Myocyte (in vitro differentiated cells): ENCODE measurements at regions not wholly inside any gene's neighbourhood (a gene's known extent, or its start where the extent isn't known, plus 50 kb on each side); places are given as distances from the start of the nearest gene placed in this dataset.

ENCODE experiments used
- DNase-seq: peaks from one replicate; pipeline ENCODE4 v3.0.0-alpha.2; 2012; ENCODE audit warnings: low read depth

DNA sequence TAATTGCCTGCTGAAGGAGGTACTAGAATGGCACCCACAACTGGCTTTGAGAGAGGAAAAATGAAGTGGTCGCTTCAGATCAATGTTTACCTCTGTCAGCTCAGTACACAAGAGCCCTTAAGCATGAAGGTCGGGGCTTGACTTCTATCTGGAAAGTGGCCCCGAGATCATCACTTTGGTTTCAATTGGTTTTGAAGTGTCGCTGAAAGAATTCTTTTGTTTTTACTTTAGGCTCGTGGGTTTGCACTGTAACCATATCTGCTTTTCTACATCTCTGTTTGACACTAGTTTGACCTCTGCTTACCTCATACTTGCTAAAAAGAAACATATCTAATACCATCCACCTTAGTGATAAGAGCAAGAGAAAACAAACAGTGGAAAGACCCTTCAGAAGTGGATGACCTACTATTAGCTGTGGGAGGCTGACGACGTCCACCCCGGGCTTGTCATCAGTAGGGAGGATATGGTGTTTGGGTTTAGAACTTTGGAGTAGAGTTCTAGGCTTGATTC, 361.8 kb downstream of the GATA3 start:
- DNase-seq, result no peak

DNA sequence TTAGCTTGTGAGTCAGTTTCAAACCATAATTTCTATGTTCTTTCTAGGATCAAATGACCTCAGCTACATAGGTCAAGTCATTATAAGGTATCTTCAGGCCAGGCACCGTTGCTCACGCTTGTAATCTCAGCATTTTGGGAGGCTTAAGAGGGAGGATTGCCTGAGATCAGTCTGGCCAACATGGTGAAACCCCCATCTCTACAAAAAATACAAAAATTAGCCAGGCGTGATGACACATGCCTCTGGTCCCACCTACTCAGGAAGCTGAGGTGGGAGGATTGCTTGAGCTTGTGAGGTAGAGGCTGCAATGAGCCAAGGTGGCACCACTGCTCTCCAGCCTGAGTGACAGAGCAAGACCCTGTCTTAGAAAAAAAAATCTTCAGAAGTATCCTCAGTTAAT, 362.3 kb downstream of the GATA3 start:
- DNase-seq, result no peak

DNA sequence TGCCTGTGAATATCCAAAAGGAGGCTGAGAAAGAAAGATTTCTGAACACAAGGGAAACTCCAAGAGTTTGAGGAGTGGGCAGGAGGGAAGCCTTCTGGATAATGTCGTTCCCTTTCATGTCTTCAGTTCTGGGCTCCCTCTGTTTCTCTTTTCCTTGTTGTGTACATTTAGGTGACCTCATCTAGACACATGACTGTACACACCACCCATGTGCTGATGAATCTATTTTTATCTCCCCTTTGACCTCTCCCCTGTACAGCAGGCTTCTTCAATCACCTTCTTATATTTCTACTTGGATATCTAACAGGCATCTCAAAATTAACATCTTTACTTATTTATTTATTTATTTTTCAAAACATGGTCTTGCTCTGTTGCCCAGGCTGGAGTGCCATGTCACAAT, 363.1 kb downstream of the GATA3 start:
- no peak for DNase-seq

DNA sequence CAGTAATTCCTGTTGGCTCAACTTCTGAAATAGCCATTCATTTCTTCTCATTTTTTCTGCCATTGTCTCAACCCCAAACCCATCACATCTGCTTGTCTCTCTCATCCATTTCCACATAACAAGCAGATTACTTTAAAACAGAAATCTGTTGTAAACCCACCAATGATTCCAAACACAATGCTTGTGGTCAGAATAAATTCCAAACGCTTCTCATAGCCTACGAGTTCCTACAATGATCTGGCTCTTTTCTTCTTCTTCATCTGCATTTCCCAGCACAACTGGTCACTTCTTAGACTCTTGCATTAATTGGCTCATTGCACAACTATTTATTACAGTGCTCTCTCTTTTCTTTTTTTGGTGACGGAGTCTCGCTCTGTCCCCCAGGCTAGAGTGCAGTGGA, 364.1 kb downstream of the GATA3 start:
- no peak for DNase-seq

DNA sequence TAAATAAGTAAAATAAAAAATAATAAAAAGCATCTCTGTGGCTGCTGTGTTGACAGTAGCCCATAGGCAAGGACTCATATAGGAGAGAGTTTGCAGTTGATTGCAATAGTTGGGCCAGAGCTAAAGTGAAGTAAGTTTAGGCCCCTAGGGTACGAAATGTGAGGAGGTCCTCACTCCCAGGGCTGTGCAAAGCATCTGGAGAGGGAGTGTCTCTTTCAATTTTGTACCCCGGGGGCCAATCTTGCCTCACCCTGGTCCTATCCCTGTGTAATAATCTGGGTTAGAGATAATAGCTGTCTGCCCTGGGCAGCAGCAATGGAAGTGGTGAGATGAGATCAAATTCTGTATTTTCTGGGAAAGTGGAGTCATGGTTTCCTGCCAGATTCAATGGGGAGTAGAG, 365.7 kb downstream of the GATA3 start:
- DNase-seq, result no peak

DNA sequence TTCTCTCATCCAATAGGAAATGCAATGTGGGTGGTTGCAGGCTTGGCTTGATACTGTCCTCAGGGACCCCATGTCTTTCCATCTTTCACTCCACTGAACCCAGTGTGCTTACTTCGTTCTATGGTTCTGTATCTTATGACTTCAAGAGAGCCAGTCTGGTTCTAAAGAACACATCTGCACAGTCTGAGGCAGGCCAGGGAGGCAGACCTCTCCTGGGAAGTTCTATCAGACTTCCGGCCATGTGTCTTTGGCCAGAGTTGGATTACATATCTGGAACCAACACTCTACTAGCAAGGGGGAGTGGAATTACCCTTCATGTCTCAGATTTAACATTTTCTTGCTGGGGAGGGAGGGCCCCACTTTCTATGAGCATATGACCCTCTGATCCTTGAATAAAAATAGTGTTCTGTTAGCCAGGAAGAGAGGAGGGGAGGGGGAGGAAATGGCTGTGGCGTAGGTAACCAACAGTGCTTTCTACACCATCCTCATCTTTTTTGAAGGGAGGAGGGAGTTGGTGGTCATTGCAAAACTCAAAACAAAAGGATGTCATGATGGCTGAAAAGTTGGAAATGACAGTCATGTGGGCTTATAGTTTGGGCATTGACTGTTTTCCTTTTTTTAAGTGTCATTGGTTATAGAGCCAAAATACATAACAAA, 370.2 kb downstream of the GATA3 start:
- DNase-seq, result no peak

DNA sequence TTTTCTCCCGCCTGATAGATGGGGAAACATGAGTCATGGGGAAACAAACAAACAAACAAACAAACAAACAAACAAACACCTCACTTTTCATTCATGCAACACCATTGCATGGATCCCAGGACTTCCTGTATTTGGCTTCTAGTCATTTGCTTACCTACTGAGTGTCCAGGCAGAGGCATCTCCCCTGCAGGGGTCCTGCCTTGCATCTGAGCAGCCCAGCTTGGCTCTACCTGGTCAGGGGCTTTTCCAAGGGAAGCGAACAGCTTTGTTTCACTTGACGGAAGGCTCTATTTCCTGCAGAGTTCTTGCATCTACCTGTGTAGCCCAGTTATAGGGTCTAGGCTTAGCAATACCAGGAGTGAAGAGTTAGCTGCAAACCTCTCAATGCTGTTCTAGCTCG, 374.2 kb downstream of the GATA3 start:
- DNase-seq, result no peak

DNA sequence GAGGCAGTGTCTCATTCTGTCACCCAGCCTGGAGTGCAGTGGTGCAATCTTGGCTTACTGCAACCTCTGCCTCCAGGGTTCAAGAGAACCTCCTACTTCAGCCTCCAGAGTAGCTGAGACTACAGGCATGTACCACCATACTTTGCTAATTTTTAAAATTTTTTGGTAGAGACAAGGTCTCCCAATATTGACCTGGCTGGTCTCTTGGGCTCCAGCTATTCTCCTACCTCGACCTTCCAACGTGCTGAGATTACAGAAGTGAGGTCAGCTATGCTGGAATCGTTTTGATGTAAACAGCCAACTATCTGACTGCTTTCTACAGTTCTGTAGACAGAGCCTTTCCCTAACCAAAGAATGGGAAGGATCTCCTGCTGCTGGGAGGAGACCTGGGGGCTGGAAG, 375.8 kb downstream of the GATA3 start:
- no peak for DNase-seq

DNA sequence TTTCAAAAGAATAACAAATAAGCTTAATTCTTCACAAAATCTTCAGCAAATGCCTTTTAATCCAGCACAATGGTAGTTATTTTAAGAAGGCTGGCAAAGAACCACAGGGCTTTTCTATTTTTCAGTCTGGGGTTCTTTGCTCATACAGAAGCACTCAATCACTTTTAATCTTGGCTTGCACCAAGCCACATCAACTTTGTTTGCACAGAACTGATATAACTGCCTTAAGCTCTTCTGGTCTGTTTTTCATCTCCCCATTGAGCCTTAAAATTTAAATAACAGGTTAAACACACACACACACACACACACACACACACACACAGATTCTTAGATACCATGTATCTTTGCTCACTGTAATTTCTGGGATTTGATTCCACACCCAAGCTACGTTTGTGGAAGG, 377.0 kb downstream of the GATA3 start:
- no peak for DNase-seq

DNA sequence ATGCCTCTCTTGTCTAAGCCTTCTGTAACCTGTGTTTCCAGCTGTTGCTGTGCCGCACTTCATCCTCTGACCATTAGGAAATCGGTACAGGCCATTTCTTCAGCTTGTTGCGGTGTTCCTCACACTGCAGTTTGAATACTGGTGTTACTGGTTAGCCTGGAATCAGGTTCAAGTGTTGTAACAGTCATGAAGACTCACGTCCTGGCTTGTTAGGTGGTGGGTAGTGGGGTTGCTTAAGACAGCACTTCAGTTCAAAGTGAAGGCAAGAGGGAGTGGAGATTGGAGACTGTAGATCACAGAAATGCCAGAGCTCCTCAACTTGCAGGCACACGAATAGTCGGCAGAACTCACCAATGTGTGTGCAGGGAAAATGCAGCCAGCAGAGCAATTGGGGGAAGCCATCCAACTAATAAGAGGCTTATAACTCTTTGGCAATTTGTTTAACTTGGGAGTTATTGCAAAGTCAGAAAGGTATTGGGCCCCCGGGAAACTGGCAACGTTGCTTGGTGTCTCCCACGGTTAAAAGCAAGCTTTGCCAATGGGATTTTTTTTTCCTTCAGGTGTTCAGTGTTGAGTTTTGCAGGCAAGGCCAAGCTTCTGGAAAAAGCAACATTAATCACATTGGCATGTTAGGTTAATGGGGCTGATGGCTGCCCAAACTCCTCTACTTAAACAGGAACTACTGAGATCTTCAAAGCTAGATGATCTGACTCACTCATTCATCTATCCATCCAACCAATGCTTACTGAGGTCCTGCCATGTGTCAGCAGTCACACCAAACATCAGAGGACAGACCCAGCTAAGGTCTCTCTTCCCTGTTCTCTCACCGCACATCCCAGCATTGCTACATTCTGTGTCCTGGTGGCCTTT, 380.9 kb downstream of the GATA3 start:
- no peak for DNase-seq

DNA sequence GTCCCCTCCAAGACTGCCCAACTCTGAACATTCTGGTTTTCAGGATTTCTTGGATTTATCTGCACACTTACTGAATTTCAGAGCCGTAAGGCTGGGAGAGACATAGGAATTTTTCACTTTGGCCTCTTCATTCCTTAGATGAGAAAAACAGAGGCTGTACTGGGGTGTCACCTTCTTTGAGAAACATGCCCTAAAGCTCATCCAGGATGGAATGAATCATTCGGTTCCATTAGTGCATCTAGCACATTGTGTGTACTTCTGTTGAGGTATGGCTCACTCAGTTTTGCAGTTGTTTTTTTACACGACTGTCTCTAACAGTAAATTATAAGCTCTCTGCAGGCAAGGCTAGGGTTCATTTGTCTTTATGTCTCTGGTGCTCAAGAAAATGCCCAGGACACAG, 383.4 kb downstream of the GATA3 start:
- no peak for DNase-seq

DNA sequence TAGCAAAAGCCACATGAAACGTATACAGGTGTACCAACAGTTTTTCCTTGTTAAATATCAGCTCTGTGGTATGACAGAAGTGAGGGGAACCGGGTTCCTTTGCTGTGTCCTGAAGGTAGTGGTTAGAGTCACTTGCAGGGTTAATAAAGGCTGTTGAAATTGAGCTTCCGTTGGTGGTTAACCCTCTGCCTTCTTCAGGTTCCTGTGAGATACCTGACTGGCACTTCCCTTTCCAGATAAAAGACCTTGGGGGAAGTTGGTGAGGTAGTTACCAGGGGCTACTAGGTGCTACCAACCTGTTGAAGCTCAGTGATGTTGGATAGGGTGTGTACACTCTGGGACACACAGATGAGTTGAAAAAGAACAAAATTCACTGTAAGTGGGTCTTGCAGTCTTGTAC, 384.1 kb downstream of the GATA3 start:
- DNase-seq, result no peak

DNA sequence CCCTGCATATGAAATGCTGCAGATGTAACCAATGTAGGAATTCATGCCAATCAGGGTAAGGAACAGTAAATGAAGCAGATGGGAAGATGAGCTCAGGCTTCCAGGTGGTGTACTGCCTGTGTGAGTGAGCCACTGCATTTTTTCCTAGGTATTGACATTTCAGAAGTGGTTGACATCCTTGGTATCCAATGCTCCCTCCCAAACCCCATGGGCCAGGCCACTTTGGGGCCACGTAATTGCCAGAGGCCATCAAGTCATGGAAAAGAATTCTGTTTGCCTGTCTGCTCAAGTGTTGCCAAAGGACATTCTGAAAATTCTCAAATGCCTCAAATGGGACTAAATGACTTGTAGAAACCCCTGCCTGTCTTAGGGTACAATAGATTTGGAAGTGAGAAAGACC, 384.6 kb downstream of the GATA3 start:
- DNase-seq, result no peak

DNA sequence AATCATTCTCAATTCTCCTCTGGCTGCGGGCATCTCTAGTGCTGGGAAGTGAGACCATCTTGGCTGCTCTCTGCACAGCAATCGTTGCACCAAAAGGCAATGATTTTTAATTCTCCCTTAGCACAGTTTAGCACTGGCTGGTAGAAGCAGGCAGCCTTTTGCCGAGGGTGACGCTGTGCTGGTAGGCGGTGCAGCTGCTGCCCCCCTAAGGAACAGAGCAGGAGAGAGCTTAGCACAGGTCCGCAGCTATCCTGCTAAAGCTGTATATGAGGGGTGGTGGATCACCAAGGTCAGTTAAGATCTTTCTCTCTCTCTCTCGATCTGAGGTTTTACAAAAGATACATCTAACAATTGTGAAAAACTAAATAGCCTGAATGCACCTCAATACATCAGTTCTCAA, 390.1 kb downstream of the GATA3 start:
- no peak for DNase-seq

DNA sequence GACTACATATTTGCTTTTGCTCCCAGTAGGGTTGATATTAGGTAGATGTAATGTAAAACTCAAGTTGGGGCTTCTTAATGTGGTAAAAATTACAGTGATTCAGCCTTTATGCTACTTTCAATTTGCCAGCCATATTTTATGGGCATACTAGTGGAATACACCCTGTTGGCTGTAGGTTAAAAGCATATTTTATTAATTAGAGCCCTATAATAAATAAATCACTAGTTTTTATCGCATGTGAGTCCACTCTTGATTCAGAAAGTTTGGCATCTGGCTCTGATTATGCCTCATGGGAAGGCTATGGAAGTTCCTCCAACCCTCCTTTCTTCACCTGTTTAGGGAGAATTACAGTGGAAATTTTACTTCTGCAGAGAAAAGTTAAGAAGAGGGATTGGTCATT, 390.9 kb downstream of the GATA3 start:
- no peak for DNase-seq

DNA sequence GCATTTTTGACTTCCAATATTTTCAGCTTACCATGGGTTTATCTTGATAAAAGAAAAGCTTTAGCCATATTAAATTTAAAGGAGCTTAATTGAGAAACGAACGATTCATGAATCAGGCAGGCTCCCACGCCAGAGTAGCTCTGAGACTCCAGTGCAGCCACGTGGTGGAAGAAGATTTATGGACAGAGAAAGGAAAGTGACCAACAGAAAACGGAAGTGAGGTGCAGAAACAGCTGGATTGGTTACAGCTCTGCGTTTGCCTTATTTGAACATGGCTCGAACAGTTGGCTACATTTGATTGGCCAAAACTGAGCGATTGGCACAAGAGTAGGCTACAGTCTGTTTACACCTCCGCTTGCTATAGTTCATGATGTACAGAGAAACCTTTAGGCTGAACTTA, 395.4 kb downstream of the GATA3 start:
- DNase-seq, result no peak

DNA sequence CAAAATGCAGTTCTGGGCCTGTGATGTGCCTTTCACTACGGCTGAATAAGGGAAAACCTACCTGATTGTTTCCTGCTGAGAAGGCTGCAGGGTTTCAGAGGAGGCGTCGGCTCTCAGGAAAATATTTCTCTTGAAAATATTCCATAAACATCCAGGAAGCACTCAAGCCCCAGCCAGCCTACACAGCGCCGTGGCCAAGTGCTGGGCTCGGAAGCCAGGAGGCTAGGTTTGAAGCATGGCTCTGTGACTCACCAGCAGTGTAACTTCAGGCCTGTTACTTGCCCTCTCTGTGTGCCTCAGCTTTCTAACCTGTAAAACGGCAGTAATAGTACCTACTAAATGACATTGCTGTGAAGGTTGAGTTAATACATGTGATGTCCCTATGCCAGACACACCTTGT, 399.1 kb downstream of the GATA3 start:
- no peak for DNase-seq

DNA sequence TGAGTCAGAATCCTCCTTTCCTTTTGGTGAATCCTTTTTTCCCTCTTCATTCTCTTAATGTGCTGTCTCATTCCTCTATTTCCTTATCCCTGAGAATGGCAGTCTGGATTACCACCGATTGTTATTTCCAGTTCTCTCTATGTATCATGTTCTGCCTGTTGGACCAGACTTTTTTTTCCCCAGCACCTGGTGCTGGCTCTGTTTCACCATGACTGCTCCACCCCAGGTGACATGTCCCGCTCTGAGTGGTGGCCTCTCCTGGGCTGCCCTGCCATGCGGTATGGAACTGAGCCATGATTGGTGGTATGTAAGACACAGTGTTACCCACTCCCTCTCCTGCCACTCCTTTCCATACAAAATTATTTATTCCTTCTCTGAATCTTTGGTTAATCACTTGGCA, 399.9 kb downstream of the GATA3 start:
- DNase-seq, result no peak

DNA sequence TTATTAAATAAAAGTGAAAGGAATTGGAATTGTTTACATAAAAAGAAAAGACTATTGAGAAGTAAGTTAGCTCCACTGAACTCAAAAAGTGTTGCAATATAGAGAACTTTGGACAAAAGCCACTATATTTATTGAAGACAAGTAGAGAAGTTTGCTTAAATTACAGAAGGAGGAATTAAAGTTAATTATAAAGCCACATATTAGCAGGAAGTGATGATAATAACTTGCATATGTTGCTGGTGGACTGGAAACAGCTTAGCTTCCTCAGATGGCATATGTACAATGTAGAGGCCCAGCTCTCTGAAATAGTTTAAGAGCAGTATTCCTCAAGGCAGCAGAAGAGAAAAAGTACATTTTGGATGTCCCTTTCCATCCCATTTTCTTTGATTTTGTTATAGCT, 400.7 kb downstream of the GATA3 start:
- DNase-seq, result no peak

DNA sequence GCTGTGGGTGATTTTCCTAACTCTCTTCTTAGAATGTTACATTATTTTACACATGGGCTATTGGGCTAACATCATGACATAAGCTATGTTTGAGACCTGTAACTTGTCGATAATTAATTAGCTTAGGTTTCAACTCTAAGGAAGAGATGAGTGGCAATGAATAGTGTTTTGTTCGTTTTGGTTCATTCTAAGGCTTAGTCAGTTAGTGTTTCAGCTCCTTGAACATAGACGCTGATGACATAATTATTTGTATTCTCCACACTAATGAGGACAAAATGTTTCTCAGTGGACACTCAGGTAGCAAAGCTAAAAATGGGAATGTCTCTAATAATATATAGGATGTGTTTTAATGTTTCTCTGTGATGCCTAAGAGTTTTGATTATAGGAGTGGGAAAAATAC, 401.9 kb downstream of the GATA3 start:
- no peak for DNase-seq

DNA sequence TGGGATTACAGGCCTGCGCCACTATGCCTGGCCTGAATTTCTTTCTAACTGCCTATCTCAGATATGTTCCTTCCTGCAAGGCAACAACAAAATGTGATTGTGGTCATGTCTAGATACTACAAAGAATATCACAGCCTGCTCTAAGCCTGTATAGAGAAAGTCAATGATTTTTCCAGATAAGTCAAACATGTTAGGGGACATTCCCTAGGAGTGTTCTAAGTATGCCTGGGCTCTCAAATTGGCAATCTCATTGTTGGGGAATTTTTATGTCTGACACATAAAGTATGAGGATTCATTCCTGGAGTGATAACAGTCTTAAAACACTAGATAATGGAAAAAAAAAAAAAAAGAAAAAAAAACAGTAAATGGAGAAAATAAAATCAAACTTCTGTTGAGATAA, 406.1 kb downstream of the GATA3 start:
- no peak for DNase-seq

DNA sequence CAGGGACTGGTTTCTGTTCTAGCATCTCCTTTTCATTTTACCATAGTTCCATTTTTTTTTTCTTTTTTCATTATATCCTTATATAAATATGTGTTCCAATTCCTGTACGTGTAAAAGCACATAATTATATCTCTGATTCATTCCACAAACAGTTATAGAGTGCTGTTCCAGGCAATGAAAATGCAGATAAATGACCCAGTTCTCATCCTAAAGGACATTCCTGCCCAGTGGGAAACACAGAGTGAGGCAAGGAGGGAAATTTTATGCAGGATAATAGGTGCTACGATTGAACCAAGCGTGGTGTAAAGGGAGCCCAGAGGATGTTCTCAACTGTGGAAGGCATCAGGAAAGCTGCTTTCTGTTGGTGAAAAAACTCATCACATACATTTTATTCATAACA, 408.1 kb downstream of the GATA3 start:
- no peak for DNase-seq

DNA sequence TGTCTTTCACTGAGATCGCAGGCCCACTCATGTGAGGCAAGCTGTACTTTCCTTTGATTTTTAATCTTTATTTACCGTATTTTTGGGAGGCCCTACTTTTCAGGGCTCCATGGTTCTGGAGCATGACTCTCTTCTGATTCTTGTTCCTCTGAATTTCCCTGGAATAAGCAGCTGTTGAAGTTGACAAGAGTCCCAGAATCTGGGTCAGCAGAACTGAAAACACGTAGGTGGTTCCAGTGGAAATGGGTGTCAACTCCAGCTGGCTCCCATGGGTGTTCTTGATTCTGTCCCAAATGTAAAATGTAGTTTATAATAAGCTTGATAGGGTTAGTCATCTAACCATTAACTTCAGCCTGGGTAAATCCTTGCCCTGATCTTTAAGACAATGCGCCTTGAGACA, 409.4 kb downstream of the GATA3 start:
- DNase-seq, result no peak
